Liver (tissue), 8 donors: ENCODE measurements at regions not wholly inside any gene's neighbourhood (a gene's known extent, or its start where the extent isn't known, plus 50 kb on each side); places are given as distances from the start of the nearest gene placed in this dataset.

Experiments
- DNase-seq: peaks from one replicate; pipeline ENCODE4 v3.0.0-alpha.2; 2017; ENCODE audit warnings: low spot score
- H3K27ac ChIP-seq, 2 donors: one replicate each; pipeline ENCODE4 v1.7.0; 2013; ENCODE audit warnings: inconsistent platforms in 2 of 2, low read length in 2 of 2, control low read depth in 1 of 2, low read depth in 1 of 2, mild to moderate bottlenecking in 1 of 2
- H3K27me3 ChIP-seq, 4 donors: one replicate each; pipeline versions ENCODE4 v1.6.1 to v1.7.0; 2013; ENCODE audit warnings: low read length in 3 of 4, inconsistent platforms in 1 of 4, mild to moderate bottlenecking in 1 of 4, moderate library complexity in 1 of 4; ENCODE audit not compliant: control insufficient read depth in 4 of 4, insufficient read depth in 4 of 4
- H3K36me3 ChIP-seq, 4 donors: one replicate each; pipeline versions ENCODE4 v1.6.1 to v1.7.0; 2013; ENCODE audit warnings: low read length in 3 of 4, mild to moderate bottlenecking in 3 of 4, low read depth in 1 of 4, moderate library complexity in 1 of 4; ENCODE audit not compliant: control insufficient read depth in 4 of 4, insufficient read depth in 3 of 4
- H3K4me1 ChIP-seq, 4 donors: one replicate each; pipeline versions ENCODE4 v1.6.1 to v1.7.0; 2013; ENCODE audit warnings: low read length in 3 of 4, mild to moderate bottlenecking in 3 of 4, moderate library complexity in 1 of 4; ENCODE audit not compliant: control insufficient read depth in 4 of 4, insufficient read depth in 4 of 4
- H3K4me3 ChIP-seq, 3 donors: one replicate each; pipeline versions ENCODE4 v1.6.1 to v1.7.0; 2013; ENCODE audit warnings: low read length in 3 of 3, control low read depth in 1 of 3, low read depth in 1 of 3, mild to moderate bottlenecking in 1 of 3
- H3K9ac ChIP-seq, 2 donors: one replicate each; pipeline ENCODE4 v1.7.0; 2013; ENCODE audit warnings: low read length in 2 of 2, mild to moderate bottlenecking in 2 of 2, moderate library complexity in 2 of 2, control low read depth in 1 of 2, low read depth in 1 of 2
- H3K9me3 ChIP-seq, 4 donors: one replicate each; pipeline versions ENCODE4 v1.6.1 to v1.7.0; 2013; ENCODE audit warnings: low read length in 3 of 4; ENCODE audit not compliant: control insufficient read depth in 4 of 4
- EGR1 ChIP-seq, 2 donors: IDR thresholded peaks; 2 replicates each; pipeline ENCODE4 v1.6.1; 2016 to 2018; ENCODE audit warnings: antibody characterized with exemption in 2 of 2, low read depth in 2 of 2
- FOXA2 ChIP-seq: IDR thresholded peaks from 2 replicates; pipeline ENCODE4 v1.6.1; 2016; ENCODE audit warnings: antibody characterized with exemption
- GABPA ChIP-seq, 2 donors: IDR thresholded peaks in 1 of 2; conservative IDR thresholded peaks in 1 of 2; 2 replicates each; pipeline ENCODE4 v1.6.1; 2016; ENCODE audit warnings: antibody characterized with exemption in 2 of 2, mild to moderate bottlenecking in 1 of 2, moderate library complexity in 1 of 2
- HNF4G ChIP-seq: IDR thresholded peaks from 2 replicates; pipeline ENCODE4 v1.6.1; 2016; ENCODE audit warnings: antibody characterized with exemption
- RXRA ChIP-seq, 2 donors: IDR thresholded peaks; 2 replicates each; pipeline ENCODE4 v1.6.1; 2017 to 2018; ENCODE audit warnings: antibody characterized with exemption in 2 of 2, mild to moderate bottlenecking in 1 of 2
- ZBTB33 ChIP-seq: IDR thresholded peaks from 2 replicates; pipeline ENCODE4 v1.6.1; 2016; ENCODE audit warnings: antibody characterized with exemption
- WGBS: extraction: QIAGEN DNeasy Blood & Tissue Kit; methylation state at CpG from one replicate; pipeline ENCODE4 v1.1.7; 2013; 5-methylcytosine and 5-hydroxymethylcytosine counted together
- TF ChIP-seq, protein P1 (sequence below): fragments of 150-350 bp; IDR thresholded peaks from 2 replicates; pipeline ENCODE4 v1.5.1; 2017; ENCODE audit warnings: improper control_type of control experiment, low read depth, low read length; ENCODE audit not compliant: missing input control
- TF ChIP-seq, protein P2 (sequence below): IDR thresholded peaks from 2 replicates; pipeline ENCODE4 v1.6.1; 2016; ENCODE audit warnings: antibody characterized with exemption
- TF ChIP-seq, protein P3 (sequence below): IDR thresholded peaks from 2 replicates; pipeline ENCODE4 v1.6.1; 2016; ENCODE audit warnings: antibody characterized with exemption
- donor health status: healthy.
- donor health status: healthy.
- donor health status: healthy.
- donor health status: healthy.
- donor health status: healthy.

DNA sequence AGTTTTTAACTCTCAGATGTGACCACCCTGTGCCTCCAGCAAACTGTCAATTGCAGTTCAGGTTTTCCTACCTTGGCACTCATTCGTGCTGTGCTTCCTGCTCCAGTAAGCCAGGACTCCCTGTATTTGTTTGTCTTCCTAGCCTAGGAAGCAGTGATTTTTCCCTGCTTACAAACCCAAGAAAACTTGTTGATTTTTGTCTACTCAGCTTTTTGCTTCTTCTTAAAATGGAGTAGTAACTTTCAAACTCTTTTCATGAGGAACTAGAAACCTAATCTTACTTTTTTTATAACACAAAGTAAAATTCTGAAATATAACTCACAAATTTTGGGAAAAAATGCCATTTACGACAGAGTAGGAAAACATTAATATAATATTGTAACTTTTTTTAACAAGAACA, 150.6 kb upstream of the TMEFF2 start:
- Histone ChIP-seq H3K9me3 (peaks cover 0 to 7% (median 0%) of the 10 kb centered on the region in 4 donors), H3K27me3 (no peaks in the 10 kb centered on the region), H3K4me3 (no peak overlapping the region), H3K27ac (no peak overlapping the region), H3K36me3 (no peaks in the 10 kb centered on the region), H3K9ac (no peak overlapping the region), H3K4me1 (no peaks in the 10 kb centered on the region)
- 68% methylated on average over 2 of the region's 2 CpGs for WGBS
- TF ChIP-seq RXRA (IDR thresholded peaks at IDR 0.05) = no peak
- no peak for TF ChIP-seq GABPA (IDR thresholded peaks at IDR 0.05 in 1 of 2, conservative IDR thresholded peaks at IDR 0.05 in 1 of 2)
- no peak for DNase-seq

GRCh38 chr2:192333642-192334041, 138.9 kb upstream of the TMEFF2 start:
- Histone ChIP-seq H3K36me3 (no peaks in the 10 kb centered on the region), H3K9ac (no peak overlapping the region), H3K4me3 (no peak overlapping the region), H3K27ac (no peak overlapping the region), H3K4me1 (no peaks in the 10 kb centered on the region), H3K9me3 (no peaks in the 10 kb centered on the region), H3K27me3 (peaks cover 0 to 3% (median 0%) of the 10 kb centered on the region in 4 donors)
- 83% methylated on average over 6 of the region's 6 CpGs for WGBS
- DNase-seq = no peak
- TF ChIP-seq, protein P1, sequence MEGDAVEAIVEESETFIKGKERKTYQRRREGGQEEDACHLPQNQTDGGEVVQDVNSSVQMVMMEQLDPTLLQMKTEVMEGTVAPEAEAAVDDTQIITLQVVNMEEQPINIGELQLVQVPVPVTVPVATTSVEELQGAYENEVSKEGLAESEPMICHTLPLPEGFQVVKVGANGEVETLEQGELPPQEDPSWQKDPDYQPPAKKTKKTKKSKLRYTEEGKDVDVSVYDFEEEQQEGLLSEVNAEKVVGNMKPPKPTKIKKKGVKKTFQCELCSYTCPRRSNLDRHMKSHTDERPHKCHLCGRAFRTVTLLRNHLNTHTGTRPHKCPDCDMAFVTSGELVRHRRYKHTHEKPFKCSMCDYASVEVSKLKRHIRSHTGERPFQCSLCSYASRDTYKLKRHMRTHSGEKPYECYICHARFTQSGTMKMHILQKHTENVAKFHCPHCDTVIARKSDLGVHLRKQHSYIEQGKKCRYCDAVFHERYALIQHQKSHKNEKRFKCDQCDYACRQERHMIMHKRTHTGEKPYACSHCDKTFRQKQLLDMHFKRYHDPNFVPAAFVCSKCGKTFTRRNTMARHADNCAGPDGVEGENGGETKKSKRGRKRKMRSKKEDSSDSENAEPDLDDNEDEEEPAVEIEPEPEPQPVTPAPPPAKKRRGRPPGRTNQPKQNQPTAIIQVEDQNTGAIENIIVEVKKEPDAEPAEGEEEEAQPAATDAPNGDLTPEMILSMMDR = no peak

DNA sequence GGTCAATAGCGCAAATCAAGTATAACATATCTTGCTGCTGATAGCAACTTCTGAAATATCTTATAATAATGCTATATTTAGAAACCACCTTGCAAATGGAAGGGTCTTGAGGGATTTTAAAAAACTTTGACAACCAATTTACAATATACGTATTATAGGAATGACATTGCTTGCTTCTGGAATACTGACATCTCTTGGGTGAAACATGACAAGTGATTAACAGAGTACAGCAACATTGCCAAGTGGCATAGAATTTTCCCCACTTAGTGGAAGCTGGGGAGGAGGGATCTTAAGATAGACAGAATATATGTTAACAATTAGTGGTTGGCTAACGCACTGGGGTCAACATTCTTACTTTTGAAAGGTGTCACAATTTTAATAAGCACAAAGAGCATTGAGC, 133.6 kb upstream of the TMEFF2 start:
- no peak for DNase-seq
- Histone ChIP-seq H3K27ac (no peak overlapping the region), H3K4me3 (no peak overlapping the region), H3K27me3 (no peaks in the 10 kb centered on the region), H3K4me1 (no peaks in the 10 kb centered on the region), H3K9me3 (no peaks in the 10 kb centered on the region), H3K36me3 (no peaks in the 10 kb centered on the region), H3K9ac (no peak overlapping the region)
- 89% methylated on average over 3 of the region's 3 CpGs for WGBS
- TF ChIP-seq, protein P1 = no peak
- TF ChIP-seq FOXA2 = no peak
- no peak for TF ChIP-seq EGR1 (IDR thresholded peaks at IDR 0.05; ENCODE audit: low read depth in 2 of 2)
- TF ChIP-seq, protein P2, sequence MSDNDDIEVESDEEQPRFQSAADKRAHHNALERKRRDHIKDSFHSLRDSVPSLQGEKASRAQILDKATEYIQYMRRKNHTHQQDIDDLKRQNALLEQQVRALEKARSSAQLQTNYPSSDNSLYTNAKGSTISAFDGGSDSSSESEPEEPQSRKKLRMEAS = no peak

- Histone ChIP-seq H3K36me3 (no peaks in the 10 kb centered on the region), H3K27ac (no peak overlapping the region), H3K27me3 (no peaks in the 10 kb centered on the region), H3K4me3 (no peak overlapping the region), H3K9ac (no peak overlapping the region), H3K9me3 (no peaks in the 10 kb centered on the region), H3K4me1 (no peaks in the 10 kb centered on the region)
- TF ChIP-seq ZBTB33 (no peak), HNF4G (no peak), EGR1 (IDR thresholded peaks at IDR 0.05; ENCODE audit: low read depth in 2 of 2) (no peak), GABPA (IDR thresholded peaks at IDR 0.05 in 1 of 2, conservative IDR thresholded peaks at IDR 0.05 in 1 of 2) (no peak)
- TF ChIP-seq, protein P3, sequence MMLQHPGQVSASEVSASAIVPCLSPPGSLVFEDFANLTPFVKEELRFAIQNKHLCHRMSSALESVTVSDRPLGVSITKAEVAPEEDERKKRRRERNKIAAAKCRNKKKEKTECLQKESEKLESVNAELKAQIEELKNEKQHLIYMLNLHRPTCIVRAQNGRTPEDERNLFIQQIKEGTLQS = no peak
- TF ChIP-seq, protein P1 = no peak
- no peak for DNase-seq
- 61% methylated on average over 1 of the region's 1 CpG for WGBS
Measured at GRCh38 chr2:192327576-192327975, 132.8 kb upstream of the TMEFF2 start.
